ENCODE measurements at regions not wholly inside any gene's neighbourhood (a gene's known extent, or its start where the extent isn't known, plus 50 kb on each side); places are given as distances from the start of the nearest gene placed in this dataset.

GRCh38 chr9:135315572-135315971, 164.0 kb upstream of the PPP1R26 start:
- DNase-seq (ENCODE audit: low spot score) = no peak

GRCh38 chr9:135320331-135320730, 159.3 kb upstream of the PPP1R26 start:
- DNase-seq (ENCODE audit: low spot score) = no peak

- DNase-seq (ENCODE audit: low spot score) = no peak
These were observed 158.6 kb upstream of the PPP1R26 start for GRCh38 chr9:135320943-135321342.

GRCh38 chr9:135321580-135321979, 158.0 kb upstream of the PPP1R26 start:
- no peak for DNase-seq (ENCODE audit: low spot score)

- no peak for DNase-seq (ENCODE audit: low spot score)
These were observed 155.3 kb upstream of the PPP1R26 start for GRCh38 chr9:135324329-135324728.

GRCh38 chr9:135326141-135326540, 153.4 kb upstream of the PPP1R26 start:
- no peak for DNase-seq (ENCODE audit: low spot score)

- no peak for DNase-seq (ENCODE audit: low spot score)
These were observed 152.9 kb upstream of the PPP1R26 start for GRCh38 chr9:135326633-135327152.

- no peak for DNase-seq (ENCODE audit: low spot score)
These were observed 150.8 kb upstream of the PPP1R26 start for GRCh38 chr9:135328485-135329417.

GRCh38 chr9:135329571-135330306, 149.8 kb upstream of the PPP1R26 start:
- DNase-seq (ENCODE audit: low spot score) = no peak

GRCh38 chr9:135330307-135330631, 149.3 kb upstream of the PPP1R26 start:
- DNase-seq (ENCODE audit: low spot score) = no peak

GRCh38 chr9:135330685-135331590, 148.6 kb upstream of the PPP1R26 start:
- DNase-seq (ENCODE audit: low spot score) = no peak

- DNase-seq (ENCODE audit: low spot score) = no peak
These were observed 147.1 kb upstream of the PPP1R26 start for GRCh38 chr9:135332516-135332915.

GRCh38 chr9:135332979-135333748, 146.4 kb upstream of the PPP1R26 start:
- DNase-seq (ENCODE audit: low spot score) = no peak

GRCh38 chr9:135334953-135335460, 144.6 kb upstream of the PPP1R26 start:
- no peak for DNase-seq (ENCODE audit: low spot score)

GRCh38 chr9:135335691-135336181, 143.8 kb upstream of the PPP1R26 start:
- DNase-seq (ENCODE audit: low spot score) = no peak

- DNase-seq (ENCODE audit: low spot score) = no peak
These were observed 142.7 kb upstream of the PPP1R26 start for GRCh38 chr9:135336722-135337527.

GRCh38 chr9:135338546-135338945, 141.0 kb upstream of the PPP1R26 start:
- no peak for DNase-seq (ENCODE audit: low spot score)

- no peak for DNase-seq (ENCODE audit: low spot score)
These were observed 140.1 kb upstream of the PPP1R26 start for GRCh38 chr9:135339378-135339973.

- DNase-seq (ENCODE audit: low spot score) = no peak
These were observed 139.4 kb upstream of the PPP1R26 start for GRCh38 chr9:135340143-135340655.

Data from CD4-positive, alpha-beta T cell treated with Interleukin-2 at 100 ng/mL for 4 hours (primary cell).